HG03066 (cell line): ENCODE measurements at regions not wholly inside any gene's neighbourhood (a gene's known extent, or its start where the extent isn't known, plus 50 kb on each side); places are given as distances from the start of the nearest gene placed in this dataset.
"Not testable (repeated sequence)": the region's sequence is repeated elsewhere in the genome, so short reads cannot be mapped to it uniquely, and the experiment has no call there.

Source experiments
- ATAC-seq: cut with Tn5 transposase; IDR thresholded peaks from one replicate; pipeline ENCODE4 v1.9.1; 2021; ENCODE audit warnings: low read depth; ENCODE audit not compliant: unreplicated experiment

DNA sequence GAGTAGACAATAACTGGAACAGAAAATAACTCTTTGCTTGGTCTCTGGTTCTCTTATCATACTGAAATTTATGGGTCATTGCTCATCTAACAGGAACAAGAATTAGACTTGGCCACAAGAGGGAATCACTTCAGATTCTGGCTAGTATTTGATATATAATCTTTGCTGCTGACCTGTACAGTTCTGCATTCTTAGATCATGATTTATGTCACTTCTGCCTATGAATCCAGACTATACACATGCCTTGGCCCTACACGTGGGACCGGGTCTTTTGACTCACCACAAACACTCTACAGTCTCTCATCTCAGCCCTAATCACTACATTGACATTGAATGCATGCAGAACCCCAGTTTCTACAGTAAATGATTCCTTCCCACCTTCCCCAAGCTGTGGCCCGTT, 162.5 kb upstream of the SOX2 start:
- ATAC-seq = no peak

DNA sequence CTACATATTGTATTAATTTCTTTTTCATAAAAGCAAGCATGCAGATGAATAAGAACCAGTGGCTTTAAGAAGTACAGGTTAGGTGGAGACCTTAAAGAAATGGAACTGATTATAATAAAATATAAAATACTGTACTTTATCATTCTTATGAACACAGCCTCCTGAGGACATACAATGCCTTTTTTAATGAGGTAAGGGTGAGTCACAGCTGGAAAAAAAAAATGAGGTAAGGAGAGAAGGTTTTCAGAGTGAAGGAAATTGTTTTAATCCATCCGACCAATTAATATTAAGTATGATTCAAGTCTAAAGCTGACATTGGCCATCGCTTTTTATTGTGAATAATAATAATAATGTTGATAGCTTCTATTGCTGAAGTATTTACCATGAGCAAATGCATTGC, 170.3 kb upstream of the SOX2 start:
- no peak for ATAC-seq

DNA sequence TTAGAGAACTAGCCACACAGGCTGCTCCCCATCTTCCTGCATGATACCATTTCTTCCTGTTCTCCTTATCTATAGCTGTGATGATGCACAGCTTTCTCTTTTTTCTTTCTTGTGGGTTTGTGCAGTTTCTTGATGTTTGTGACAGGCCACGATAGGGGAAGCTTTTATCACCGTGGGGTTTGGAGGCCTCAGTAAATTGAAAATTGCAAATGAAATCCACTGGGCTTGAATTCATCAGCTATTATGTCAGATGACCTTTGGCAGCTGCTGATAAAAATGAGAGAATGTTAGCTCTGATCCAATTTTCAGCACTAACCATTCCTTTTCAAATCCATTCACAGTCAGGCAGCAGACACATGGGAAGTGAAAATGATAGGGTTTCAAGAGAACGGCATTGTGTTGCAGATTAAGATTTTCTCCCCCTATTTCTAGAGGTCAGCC, 176.9 kb upstream of the SOX2 start:
- no peak for ATAC-seq

DNA sequence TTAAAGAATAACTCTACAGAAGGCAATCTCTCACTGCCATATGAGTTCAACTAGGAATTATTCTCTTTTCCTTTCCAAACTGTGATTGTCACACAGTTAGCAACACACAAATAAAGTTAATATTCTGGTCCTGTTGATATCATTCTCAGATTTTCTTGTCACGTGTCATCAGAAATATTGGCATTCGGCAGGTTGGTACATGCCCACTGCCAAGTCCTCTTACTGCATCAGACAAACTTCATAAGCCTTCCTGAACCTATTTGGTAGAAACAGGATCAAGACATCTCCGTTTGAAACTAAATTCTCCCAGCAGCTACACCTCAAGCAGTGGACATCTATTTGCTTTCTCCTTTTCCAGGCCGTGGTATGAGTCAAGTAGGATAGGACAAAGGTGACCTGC, 177.9 kb upstream of the SOX2 start:
- ATAC-seq = no peak

DNA sequence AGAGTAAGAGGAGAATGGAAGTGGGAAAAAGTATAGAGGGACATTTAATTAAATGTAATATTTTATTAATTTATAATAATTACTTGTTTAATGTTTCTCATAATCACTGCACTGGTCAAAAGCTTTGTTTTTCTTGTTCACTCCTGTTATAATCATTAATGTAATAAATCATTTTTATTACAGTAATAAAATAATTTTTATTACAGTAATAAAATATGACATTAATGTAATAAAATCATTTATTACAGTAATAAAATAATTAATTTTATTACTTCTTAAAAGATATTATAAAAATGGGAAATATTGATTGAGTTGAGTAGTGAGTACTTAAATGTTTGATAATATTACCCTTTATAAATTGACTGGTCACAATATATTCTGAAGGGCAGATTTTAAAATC, 181.1 kb upstream of the SOX2 start:
- ATAC-seq = no peak

DNA sequence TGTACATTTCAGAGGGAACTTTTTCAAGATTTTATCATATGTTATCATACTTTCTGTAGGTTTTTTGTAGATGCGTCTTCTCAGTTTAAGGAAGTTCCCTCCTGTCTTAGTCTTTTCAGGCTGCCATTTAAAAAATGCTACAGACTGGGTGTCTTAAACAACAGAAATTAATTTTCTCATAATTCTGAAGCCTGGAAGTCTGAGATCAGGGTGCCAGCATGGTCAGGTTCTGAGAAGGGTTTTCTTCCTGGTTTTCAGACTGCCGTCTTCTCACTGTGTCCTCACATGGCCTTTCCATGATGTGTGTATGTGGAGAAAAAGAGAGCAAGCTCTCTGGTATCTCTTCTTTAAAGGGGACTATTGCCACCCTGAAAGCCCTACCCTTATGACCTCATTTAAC, 189.9 kb upstream of the SOX2 start:
- ATAC-seq = no peak

DNA sequence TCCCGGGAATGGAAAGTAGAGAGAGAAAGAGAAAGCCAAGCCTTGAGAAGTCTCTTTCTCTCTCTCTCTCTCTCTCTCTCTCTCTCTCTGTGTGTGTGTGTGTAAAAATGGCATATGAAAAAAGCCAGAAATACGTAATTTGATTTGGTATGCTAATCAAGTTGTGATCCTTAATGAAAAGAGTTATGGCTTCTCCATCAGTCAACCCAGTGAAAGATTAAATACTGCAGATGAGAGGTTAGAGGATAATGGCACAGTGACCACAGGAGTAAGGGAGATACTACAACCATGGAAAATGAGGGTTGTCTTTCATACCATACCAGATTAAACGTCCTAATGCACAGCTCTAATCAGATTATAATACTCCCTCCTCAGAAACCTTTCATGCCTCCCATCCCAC, 193.5 kb upstream of the SOX2 start:
- ATAC-seq = no peak

DNA sequence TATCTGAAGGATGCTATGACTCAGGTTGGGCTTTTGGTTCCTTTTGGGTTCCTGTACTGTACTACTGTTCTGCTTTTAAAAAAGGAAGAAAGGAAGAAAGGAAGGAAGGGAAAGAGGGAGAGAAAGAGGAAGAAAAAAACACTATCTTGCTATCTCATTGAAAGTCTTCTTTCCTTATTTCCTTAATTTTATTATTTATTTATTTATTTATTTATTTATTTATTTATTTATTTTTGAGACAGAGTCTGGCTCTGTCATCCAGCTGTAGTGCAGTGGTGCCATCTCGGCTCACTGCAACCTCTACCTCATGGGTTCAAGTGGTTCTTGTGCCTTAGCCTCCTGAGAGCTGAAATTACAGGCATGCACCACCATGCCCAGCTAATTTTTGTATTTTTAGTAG, 198.9 kb upstream of the SOX2 start:
- ATAC-seq = no peak

DNA sequence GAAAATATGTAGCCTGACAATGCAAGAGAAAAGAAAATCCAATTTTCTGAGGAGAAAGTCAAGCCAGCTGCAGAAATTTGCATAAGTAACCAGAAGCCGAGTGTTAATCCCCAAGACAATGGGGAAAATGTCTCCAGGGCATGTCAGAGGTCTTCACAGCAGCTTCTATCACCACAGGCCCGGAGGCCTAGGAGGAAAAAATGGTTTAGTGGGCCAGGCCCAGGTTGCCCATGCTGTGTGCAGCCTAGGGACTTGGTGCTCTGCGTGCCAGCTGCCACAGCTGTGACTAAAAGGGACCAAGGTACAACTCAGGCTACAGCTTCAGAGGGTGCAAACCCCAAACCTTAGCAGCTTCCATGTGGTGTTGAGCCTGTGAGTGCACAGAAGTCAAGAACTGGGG, 201.2 kb upstream of the SOX2 start:
- ATAC-seq = no peak

DNA sequence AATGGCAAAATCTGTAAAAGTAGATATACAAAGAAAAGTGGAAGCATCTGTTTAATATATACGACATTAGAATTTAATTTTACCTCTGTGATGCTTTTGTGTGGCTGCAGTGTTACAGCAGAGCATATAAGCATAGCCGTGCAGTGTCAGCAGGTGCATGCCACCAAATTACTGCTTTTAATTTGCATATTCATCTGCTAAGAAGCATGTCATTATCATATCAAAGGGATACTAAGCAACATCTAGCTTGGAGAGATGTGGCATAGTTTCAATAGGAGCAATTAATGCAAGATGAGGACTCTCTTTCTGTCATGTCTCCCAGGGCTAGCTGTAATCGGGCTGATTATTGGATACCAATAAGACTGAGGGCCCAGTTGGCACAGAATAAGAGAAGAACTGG, 214.4 kb upstream of the SOX2 start:
- ATAC-seq = no peak

DNA sequence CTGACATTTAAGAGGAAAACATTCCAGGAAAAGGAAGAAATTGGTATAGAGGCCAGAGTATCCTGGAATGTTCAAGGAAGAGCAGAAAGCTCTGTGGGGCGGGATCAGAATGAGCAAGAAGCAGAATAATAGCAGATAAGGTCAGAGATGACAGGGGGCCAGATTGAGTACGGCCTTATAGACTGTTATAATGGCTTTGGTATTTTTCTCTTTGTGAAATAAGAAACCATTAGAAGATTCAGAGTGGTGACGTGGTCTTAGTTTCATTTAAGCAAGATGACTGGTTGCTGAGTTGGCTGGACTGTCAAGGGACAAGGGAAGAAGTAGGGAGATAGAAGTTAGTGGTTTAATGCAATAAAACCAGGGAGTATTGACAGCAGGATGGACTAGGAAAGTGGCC, 218.3 kb upstream of the SOX2 start:
- ATAC-seq = no peak

DNA sequence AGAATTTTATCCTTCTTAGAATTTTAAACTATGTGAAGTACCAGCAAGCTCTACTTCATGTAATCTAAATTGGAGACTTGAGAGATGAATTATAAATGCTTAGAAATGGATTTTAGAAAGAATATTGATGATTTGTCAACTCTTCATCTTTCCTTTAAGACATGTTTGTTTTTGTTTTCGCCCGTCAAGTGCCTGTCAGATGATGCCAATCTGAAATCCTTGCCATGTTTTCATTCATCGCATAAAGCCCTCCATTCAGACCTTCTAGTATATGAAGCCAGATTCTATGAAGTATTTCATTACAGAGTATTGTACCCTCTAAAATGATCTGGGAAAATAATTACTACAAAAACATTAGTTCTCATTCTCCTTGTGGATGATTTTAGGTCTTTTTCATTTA, 223.2 kb upstream of the SOX2 start:
- no peak for ATAC-seq

DNA sequence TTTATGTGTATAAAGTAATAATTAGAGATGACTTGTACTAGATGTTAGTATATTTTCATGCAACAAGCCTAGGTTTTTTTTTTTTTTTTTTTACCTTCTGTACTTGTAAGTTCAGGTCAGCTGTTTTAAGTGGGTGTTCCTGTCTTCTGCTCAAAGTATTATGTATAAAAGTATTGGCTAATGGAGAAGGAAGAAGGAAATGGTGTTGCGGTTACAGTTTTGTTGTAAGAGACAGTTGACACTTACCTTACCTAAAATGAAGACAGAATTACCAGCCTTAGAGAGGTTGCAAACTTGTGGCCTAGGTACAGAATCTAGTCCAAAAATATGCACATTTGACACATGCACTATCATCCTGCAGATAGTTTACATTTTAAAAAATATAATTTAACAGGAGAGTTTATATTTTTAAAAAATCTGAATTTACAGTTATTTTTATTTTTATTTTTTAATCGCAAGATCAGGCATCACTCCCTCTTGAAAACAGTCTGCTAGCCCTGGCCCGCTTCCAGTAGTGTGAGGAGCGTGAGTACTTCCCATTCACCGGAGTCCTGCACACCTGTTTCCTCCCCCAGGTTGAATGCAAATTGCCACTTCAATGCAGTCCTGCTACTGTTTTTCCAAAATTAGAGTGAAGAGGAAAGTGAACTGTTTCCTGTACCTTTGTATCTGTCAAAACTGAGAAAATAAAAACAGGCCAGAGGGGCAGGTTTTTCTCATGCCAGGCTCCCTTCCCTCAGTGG, 224.3 kb upstream of the SOX2 start:
- ATAC-seq = no peak

DNA sequence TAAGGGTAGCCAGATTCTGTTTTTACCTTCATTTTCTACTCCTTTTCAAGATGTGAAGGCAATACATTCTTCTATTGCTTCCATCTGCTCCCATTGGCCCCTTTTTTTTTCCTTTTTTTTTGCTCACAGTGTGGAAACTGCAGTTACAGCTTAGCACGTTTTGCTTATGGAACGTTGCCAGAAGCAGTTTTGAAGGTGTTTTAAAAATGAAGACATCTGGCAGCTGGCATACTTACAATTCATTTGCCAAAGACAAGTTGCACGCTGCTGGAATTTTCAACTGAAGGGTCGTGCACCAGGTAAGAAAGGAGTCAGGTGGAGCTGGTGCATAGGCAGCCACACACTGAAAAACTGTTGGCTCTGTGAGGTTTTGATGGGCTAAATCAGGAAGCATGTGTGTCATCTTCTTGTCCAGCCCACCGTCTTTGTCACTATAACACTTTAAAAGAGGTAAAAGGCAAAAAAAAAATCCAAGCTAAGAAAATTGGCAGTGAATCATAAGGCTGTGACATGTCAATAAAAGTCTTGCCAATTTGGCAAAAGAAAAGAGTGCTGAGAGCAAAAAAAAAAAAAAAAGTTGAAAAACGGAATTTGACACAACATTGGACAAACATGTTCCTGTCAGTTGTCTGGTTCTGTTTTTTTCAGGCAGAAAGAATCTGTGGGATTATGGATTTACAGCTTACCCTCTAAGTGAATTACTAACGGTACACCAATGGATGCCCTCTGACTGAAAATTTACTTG, 225.4 kb upstream of the SOX2 start:
- no peak for ATAC-seq

DNA sequence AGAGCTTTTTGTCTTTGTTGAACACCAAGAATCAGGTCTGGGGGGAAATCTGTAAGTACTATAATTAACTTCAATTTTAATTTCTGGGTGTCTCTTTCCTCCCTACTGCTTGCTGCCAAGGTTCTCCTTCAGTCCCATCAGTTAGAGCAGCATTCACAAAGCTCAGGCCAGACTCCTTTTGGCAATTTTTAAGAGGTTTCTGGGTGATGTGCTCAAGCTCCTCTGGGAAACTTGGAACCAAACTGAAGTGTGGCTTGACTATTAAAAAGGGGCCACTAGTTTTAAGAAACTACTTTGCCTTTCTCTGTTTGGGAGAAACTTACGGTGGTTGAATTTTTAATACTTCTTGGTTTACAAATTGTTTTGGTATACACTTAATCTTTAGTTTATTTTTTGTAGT, 227.7 kb upstream of the SOX2 start:
- ATAC-seq = no peak

DNA sequence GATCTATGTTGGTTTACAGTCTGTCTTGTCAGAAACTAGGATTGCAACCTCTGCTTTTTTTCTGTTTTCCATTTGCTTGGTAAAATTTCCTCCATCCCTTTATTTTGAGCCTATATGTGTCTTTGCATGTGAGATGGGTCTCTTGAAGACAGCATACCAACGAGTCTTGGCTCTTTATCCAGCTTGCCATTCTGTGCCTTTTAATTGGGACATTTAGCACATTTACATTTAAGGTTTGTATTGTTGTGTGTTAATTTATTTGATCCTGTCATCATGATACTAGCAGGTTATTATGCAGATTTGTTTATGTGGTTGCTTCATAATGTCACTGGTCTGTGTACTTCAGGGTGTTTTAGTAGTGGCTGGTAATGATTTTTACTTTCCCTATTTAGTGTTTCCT, 236.6 kb upstream of the SOX2 start:
- ATAC-seq = not testable (repeated sequence)

DNA sequence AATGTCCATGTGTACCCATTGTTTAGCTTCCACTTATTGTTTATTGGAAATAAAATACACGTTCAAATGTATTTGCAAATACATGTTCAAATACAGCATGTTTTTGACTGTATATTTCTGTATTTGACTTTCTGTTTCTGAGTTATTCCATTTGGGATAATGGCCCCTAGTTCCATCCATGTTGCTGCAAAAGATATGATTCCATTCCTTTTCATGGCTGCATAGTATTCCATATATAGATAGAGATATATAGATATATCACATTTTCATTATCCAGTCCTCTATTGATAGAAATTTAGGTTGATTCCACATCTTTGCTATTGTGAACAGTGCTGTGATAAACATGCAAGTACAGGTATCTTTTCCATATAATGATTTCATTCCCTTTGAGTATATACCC, 241.4 kb upstream of the SOX2 start:
- no peak for ATAC-seq

DNA sequence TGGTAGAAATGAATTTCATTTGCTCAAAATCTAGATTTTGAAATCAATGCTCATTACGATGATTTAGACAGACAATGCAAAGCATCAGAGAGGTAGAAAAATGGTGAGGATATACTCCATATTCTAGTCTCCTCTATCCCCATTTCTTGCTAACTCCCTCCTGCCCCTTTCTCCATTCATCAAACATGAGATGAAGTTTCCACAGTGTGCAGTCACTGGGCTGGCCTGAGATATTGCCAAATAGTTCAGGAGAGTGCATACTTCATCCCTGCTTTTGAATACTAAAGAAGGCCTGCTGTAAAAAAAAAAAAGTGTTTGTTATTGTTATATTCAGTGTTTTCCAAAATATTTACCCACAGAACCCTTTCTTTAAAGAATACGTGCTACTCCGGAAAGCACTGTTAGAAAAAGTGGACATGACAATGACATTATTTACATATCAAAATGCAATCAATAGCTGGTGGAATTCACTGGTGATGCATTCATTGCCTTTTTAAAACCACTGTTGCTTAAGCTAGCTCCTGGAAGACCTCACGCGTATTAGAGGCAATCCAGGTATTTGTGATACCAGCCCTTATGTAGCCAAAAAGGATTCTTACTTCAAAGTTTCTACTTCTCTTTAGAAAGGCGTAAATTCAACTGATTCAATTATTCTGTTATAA, 247.6 kb upstream of the SOX2 start:
- no peak for ATAC-seq

DNA sequence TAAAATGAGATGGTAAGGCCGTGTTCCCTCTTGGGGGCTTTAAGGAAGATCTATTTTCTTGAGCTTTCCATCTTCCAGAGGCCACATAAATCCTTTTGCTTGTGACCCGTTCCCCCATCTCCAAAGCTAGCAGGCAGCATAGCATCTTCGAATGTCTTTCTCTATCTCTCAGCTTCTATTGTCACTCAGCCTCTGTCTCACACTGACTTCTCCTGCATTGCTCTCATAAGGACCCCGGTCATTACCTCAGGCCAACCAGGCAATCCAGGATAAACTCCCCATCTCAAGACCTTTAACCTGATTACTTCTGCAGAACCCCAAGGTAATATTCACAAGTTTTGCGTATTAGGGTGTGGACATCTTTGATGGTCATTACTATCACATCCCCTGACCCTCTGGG, 250.3 kb upstream of the SOX2 start:
- no peak for ATAC-seq

DNA sequence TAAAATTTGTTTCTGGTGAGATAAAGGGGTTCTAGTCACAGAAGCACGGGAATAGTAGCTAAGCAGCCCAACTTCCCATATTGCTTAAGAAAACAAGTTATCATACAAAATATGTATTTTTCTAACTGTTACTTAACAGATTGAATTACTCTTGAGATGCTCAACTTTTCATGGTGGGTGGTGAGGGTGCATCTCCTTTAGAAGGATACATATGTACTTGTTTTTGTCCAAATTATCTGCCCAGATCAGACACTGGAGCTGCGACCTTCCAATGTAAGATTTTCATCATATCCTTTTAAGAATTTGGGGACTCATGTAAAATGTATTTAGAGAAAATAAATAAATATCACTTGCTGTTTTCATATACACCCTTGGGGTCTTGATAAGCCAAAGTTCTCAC, 252.2 kb upstream of the SOX2 start:
- ATAC-seq = no peak

DNA sequence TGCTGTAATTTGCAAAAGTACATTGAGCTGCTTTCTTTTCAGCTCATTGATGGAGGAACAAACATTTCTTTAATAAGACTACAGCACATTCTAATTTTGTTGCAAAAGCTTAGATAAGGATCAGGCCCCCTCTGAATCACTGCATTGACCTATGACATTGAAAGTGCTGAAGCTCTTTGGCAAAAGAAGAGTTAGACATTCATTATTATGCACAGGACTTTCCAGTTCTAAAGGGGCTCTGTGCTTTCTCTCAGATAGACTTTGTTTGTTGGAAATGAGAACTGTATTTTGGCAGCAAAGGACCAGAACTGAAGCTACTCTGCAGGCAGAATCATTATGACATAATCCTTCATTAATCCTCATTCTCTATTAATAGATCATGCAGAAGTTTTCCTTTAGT, 252.9 kb upstream of the SOX2 start:
- no peak for ATAC-seq

DNA sequence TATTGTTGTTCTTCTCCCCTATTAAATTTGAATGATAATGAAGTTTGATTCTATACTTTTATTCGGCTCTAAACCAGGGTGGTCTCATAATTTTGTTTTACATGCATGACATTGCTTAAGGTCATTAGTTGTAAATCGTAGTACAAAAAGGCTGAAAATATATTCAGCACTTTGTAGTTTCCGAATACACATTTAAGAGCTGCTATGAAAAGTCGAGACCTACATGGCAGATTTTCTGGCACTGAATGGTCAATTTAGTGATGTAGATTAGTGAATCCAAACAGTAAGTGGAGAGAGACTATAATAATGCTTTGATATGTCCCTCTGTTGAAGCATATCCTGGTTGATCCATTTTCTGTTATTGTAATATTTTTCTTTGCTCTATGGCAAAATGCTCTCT, 254.0 kb upstream of the SOX2 start:
- no peak for ATAC-seq
